PC-3 (cell line): ENCODE measurements at regions not wholly inside any gene's neighbourhood (a gene's known extent, or its start where the extent isn't known, plus 50 kb on each side); places are given as distances from the start of the nearest gene placed in this dataset.

Experiments
- CTCF ChIP-seq: fragments of 300-600 bp; sonication (generic); conservative IDR thresholded peaks from 2 replicates; pipeline ENCODE4 v1.5.1; 2017; ENCODE audit warnings: antibody characterized with exemption, low read depth, mild to moderate bottlenecking, low read length
- EZH2 ChIP-seq: fragments of 300-600 bp; sonication (generic); IDR thresholded peaks from one replicate; pipeline ENCODE4 v1.6.1; 2017; ENCODE audit warnings: antibody characterized with exemption, mild to moderate bottlenecking, low read length; ENCODE audit not compliant: unreplicated experiment
- EZH2phosphoT487 ChIP-seq: fragments of 300-600 bp; sonication (generic); IDR thresholded peaks from 2 replicates; pipeline ENCODE4 v1.6.1; 2018; ENCODE audit warnings: mild to moderate bottlenecking, antibody characterized with exemption, low read length, borderline replicate concordance

GRCh38 chr3:61323094-61323493 is 71.8 kb upstream of the FHIT start:
- TF ChIP-seq CTCF, result no peak
- no peak for TF ChIP-seq EZH2phosphoT487
- no peak for TF ChIP-seq EZH2
